GM12865 (cell line): ENCODE measurements at regions not wholly inside any gene's neighbourhood (a gene's known extent, or its start where the extent isn't known, plus 50 kb on each side); places are given as distances from the start of the nearest gene placed in this dataset.

Experiments used
- DNase-seq: peaks from one replicate; pipeline ENCODE4 v3.0.0; 2010; ENCODE audit warnings: low read depth
- H3K4me3 ChIP-seq: 2 replicates; pipeline ENCODE4 v1.5.1; 2011; ENCODE audit warnings: mild to moderate bottlenecking, low read depth, low read length, control low read depth
- TF ChIP-seq, protein P1 (sequence below): IDR thresholded peaks from 2 replicates; pipeline ENCODE4 v1.5.1; 2011; ENCODE audit warnings: low read length, control low read depth, low read depth, inconsistent platforms; ENCODE audit not compliant: insufficient read depth; ENCODE audit errors: missing control alignments

DNA sequence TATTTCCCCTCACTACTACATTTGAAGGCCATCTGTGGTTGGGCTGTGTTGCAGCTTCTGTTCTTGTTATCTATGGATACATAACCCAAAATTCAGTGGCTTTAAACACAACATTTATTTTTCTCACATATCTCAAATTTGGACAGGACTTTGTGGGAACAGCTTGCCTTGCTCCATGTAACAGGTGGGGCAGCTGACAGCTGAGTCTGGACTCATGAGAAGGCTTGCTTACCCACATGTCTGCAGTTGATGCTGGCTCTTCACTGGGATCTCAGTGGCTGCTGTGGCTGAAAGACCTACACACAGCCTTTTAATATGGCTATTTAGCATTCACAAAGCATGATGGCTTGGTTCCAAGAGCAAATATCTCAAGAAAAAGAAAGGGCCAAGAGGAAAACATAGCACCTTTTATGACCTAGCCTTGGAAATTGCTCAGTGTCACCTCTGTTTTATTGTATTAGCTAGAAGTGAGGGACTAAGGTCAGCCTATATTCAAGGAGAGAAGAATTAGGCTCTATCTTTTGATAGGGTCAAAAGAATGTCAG, 296.8 kb upstream of the ZNF521 start:
- TF ChIP-seq, protein P1, sequence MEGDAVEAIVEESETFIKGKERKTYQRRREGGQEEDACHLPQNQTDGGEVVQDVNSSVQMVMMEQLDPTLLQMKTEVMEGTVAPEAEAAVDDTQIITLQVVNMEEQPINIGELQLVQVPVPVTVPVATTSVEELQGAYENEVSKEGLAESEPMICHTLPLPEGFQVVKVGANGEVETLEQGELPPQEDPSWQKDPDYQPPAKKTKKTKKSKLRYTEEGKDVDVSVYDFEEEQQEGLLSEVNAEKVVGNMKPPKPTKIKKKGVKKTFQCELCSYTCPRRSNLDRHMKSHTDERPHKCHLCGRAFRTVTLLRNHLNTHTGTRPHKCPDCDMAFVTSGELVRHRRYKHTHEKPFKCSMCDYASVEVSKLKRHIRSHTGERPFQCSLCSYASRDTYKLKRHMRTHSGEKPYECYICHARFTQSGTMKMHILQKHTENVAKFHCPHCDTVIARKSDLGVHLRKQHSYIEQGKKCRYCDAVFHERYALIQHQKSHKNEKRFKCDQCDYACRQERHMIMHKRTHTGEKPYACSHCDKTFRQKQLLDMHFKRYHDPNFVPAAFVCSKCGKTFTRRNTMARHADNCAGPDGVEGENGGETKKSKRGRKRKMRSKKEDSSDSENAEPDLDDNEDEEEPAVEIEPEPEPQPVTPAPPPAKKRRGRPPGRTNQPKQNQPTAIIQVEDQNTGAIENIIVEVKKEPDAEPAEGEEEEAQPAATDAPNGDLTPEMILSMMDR: no peak
- DNase-seq: no peak
- H3K4me3 ChIP-seq: no peak overlapping the region

DNA sequence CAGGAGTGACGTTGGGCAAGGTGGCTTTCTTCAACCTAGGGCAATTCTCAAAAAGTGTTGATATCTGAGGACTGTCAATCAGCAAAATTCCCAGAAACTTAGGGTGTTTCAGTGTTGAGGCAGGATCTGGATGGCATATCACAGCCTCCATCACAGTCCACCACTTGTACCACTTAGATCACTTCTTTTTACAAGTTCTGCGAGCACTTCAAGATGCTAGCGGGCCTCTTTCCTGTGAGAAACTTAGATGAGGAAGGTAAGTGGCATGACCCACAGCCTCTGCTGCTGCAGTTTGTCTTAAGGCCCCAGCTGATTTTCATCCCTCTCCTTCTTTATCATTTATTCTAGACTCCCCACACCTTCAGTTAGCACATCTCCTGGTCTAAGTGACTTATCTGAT, 295.4 kb upstream of the ZNF521 start:
- H3K4me3 ChIP-seq: no peak overlapping the region
- no peak for DNase-seq
- TF ChIP-seq, protein P1: no peak

DNA sequence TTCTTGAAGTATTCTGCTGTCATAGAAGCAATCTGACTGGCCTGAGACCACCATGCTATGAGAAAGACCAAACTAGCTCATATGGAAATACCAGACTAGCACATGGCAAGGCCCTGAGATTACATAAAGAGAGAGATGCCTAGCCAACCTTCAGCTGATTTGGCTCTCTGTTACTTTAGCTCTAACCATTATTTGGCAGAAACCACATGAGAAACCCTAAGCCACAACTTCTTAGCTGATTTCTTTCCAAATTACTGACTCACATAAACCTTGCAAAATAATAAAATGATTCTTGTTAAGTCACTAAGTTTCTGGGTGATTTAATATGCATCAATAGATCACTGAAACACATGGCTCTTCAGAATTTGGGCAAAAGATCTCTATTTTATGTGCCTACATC, 295.0 kb upstream of the ZNF521 start:
- DNase-seq: no peak

DNA sequence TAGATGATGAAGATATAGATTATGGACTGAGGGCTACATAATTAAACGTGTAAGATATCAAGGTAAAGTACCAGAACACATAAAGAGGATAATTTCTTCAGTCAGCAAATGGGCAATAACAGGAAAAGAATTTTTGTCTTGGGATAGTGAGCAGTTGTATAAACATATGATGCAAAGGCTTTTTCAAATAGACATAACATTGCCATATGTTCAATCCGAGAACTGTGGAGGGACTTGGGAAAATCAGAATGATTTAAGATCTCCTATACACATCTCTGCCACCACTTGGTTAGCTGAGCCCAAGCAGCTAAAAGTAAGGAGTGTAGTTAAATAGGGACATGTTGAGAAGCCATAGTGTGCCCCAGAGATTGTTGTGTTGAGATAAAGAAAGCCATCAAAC, 287.6 kb upstream of the ZNF521 start:
- DNase-seq: no peak
- H3K4me3 ChIP-seq: no peak overlapping the region
- TF ChIP-seq, protein P1: no peak

More for the DNA sequence above, 295.0 kb upstream of the ZNF521 start:
- TF ChIP-seq, protein P1: no peak
- H3K4me3 ChIP-seq: no peak overlapping the region

DNA sequence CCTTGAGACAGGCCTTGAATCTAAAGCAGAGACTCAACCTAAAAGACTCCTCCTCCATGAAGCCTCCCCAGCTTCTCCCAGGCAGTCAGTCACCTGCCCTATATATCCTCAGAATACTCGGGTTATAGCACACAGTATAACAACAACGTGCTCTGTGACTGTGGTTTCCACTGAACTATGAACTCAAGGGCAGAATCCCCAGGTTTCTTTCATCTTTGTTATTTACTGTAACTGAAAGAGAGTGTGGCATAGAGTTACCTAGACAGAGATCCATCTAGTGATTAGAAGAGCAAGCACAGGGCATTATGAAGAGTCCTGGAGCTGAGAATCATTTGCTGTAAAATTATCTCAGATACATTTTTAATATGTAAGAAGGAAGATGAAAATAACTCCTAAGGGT, 281.6 kb upstream of the ZNF521 start:
- TF ChIP-seq, protein P1: no peak
- no peak for DNase-seq
- no peak overlapping the region for H3K4me3 ChIP-seq

DNA sequence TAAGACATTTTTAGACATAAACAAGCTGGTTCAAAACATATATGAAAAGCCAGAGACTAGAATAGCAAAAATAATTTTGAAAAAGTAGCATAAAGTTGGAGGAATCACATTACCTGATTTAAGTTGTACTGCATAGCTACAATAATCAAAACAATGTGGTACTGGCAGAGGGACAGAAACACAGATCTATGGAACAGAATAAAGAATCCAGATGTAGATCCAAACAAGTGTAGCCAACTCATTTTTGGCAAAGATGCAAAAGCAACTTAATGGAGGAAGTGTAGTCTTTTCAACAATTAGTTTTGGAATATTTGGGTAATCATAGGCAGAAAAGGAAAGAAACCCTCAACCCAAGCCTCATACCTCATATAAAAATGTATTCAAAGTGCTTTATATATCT, 278.7 kb upstream of the ZNF521 start:
- DNase-seq: no peak
- no peak overlapping the region for H3K4me3 ChIP-seq
- TF ChIP-seq, protein P1: no peak

DNA sequence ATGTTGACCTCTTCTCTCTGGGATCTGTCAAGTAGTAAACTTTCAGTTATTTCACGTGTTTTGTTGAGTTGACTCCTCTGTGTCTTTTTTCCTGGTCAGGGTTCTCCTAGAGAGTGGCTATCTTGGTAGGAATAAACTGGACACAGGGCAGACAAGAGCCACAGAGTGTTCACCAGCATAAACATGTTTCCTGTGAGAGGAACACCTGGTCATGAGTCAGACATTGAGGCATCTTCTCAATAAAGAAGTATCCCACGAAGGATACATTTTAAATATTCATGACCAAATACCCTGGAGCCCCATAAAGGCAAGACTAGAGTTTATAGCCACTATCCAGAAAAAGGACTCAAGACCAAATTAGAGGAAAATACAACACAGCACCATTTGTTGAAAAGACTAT, 269.7 kb upstream of the ZNF521 start:
- TF ChIP-seq, protein P1: no peak
- H3K4me3 ChIP-seq: no peak overlapping the region
- DNase-seq: no peak
